ENCODE measurements at regions not wholly inside any gene's neighbourhood (a gene's known extent, or its start where the extent isn't known, plus 50 kb on each side); places are given as distances from the start of the nearest gene placed in this dataset.

GRCh38 chr6:111984516-111985201 lies 69.2 kb upstream of the CCN6 start:
- DNase-seq (ENCODE audit: low spot score), result no peak
- Mint-ChIP-seq H3K4me3 (no peak overlapping the region; the same call in 2 of the 3 replicates), H3K9me3 (peaks cover 15% of the 10 kb centered on the region), H3K4me1 (peaks cover 30% of the 10 kb centered on the region), H3K27ac (peak overlapping the region; percentile 60), H3K27me3 (ENCODE audit: insufficient read depth, low read depth, poor library complexity) (peaks cover 5% of the 10 kb centered on the region), H3K36me3 (ENCODE audit: low read depth) (peaks cover 16% of the 10 kb centered on the region; the same call in 2 of the 3 replicates)
- Histone ChIP-seq H3K79me2 (replicated peaks; ENCODE audit: insufficient read depth) (no peaks in the 10 kb centered on the region), H3K27me3 (ENCODE audit: insufficient read depth) (no peaks in the 10 kb centered on the region), H2AFZ (no peak overlapping the region), H3F3A (replicated peaks; ENCODE audit: low read depth) (no peaks in the 10 kb centered on the region), H4K20me1 (replicated peaks; ENCODE audit: insufficient read depth) (no peaks in the 10 kb centered on the region), H3K36me3 (ENCODE audit: insufficient read depth) (no peaks in the 10 kb centered on the region; the same call in 1 of the 2 replicates), H3K4me3 (no peak overlapping the region), H3K4me2 (no peak overlapping the region), H3K4me1 (ENCODE audit: insufficient read depth) (peaks cover 3% of the 10 kb centered on the region; the same call in 1 of the 2 replicates), H3K27ac (ENCODE audit: low read depth) (no peak overlapping the region), H3K9me2 (ENCODE audit: insufficient read depth) (peaks cover 24% of the 10 kb centered on the region)
- ATAC-seq, result no peak
- no peak for TF ChIP-seq STAT1 (IDR thresholded peaks at IDR 0.05; ENCODE audit: unreplicated experiment)
- TF ChIP-seq CTCF (conservative IDR thresholded peaks at IDR 0.05; ENCODE audit: low read depth in 2 of 2), result no peak
- TF ChIP-seq ZNF331 (CRISPR knock-in tag; IDR thresholded peaks at IDR 0.05; ENCODE audit: low read depth), result no peak
- TF ChIP-seq JUNB (IDR thresholded peaks at IDR 0.05; ENCODE audit: unreplicated experiment), result no peak
- no peak for TF ChIP-seq REST (IDR thresholded peaks at IDR 0.05; ENCODE audit: unreplicated experiment)
- no peak for TF ChIP-seq ZNF462 (CRISPR knock-in tag; IDR thresholded peaks at IDR 0.05)
- no peak for TF ChIP-seq NANOG (IDR thresholded peaks at IDR 0.05; ENCODE audit: borderline replicate concordance)
- no peak for TF ChIP-seq POLR2AphosphoS5 (IDR thresholded peaks at IDR 0.05; ENCODE audit: low read depth)
- no peak for TF ChIP-seq EZH2phosphoT487 (IDR thresholded peaks at IDR 0.05; ENCODE audit: unreplicated experiment)
- no peak for TF ChIP-seq CREB1 (CRISPR knock-in tag; IDR thresholded peaks at IDR 0.05; ENCODE audit: low read depth)

Measured in GM23338 (cell line).